Breast epithelium (tissue), 4 donors: ENCODE measurements at regions not wholly inside any gene's neighbourhood (a gene's known extent, or its start where the extent isn't known, plus 50 kb on each side); places are given as distances from the start of the nearest gene placed in this dataset.

Experiments
- DNase-seq, 2 donors: peaks; one replicate each; pipeline ENCODE4 v3.0.0-alpha.2; 2019; ENCODE audit warnings: low spot score in 2 of 2
- H3K27ac ChIP-seq, 2 donors: fragments of 200-600 bp; sonication (generic) in 1 of 2; one replicate each; pipeline ENCODE4 v1.5.1; 2016 to 2019; ENCODE audit warnings: mild to moderate bottlenecking in 1 of 2
- H3K27me3 ChIP-seq, 2 donors: fragments of 200-600 bp; sonication (generic) in 1 of 2; one replicate each; pipeline versions ENCODE4 v1.5.1 to v1.6.0; 2017 to 2019; ENCODE audit warnings: control low read depth in 1 of 2, mild to moderate bottlenecking in 1 of 2
- H3K36me3 ChIP-seq: fragments of 200-600 bp; one replicate; pipeline ENCODE4 v1.5.1; 2019
- H3K4me1 ChIP-seq, 2 donors: fragments of 200-600 bp; sonication (generic); one replicate each; pipeline ENCODE4 v1.5.1; 2016 to 2019; ENCODE audit warnings: control low read depth in 1 of 2
- H3K4me3 ChIP-seq, 3 donors: fragments of 200-600 bp; sonication (generic); 1 replicate in 2 of 3; 2 replicates in 1 of 3; pipeline ENCODE4 v1.5.1; 2016 to 2019; ENCODE audit warnings: mild to moderate bottlenecking in 3 of 3, moderate library complexity in 2 of 3
- H3K9me3 ChIP-seq, 2 donors: fragments of 200-600 bp; sonication (generic) in 1 of 2; one replicate each; pipeline ENCODE4 v1.5.1; 2016 to 2019; ENCODE audit warnings: control low read depth in 1 of 2
- CTCF ChIP-seq, 3 donors: fragments of 450-650 bp; IDR thresholded peaks; one replicate each; pipeline ENCODE4 v1.5.1; 2016 to 2017; ENCODE audit warnings: antibody characterized with exemption in 3 of 3, mild to moderate bottlenecking in 3 of 3, moderate library complexity in 3 of 3
- POLR2A ChIP-seq: fragments of 450-650 bp; IDR thresholded peaks from one replicate; pipeline ENCODE4 v1.6.1; 2016; ENCODE audit warnings: antibody characterized with exemption, mild to moderate bottlenecking, moderate library complexity
- POLR2AphosphoS5 ChIP-seq, 3 donors: sonication (generic); formaldehyde crosslinking; IDR thresholded peaks; one replicate each; pipeline ENCODE4 v1.6.1; 2017; ENCODE audit warnings: antibody characterized with exemption in 3 of 3
- intact Hi-C: fragments of 100-400 bp; cut with DNase I; formaldehyde crosslinking; loops from one replicate; pipeline ENCODE4 v1.15.1; 2023; ENCODE audit warnings: low total_unique reads

- no peak for DNase-seq
- no peak overlapping the region for H3K4me3 ChIP-seq
- no peaks in the 10 kb centered on the region for H3K9me3 ChIP-seq
- H3K27me3 ChIP-seq, result no peaks in the 10 kb centered on the region
- TF ChIP-seq POLR2A, result no peak
- TF ChIP-seq POLR2AphosphoS5 (IDR thresholded peaks at IDR 0.05), result no peak
- H3K27ac ChIP-seq, result no peak overlapping the region
- H3K4me1 ChIP-seq, result no peaks in the 10 kb centered on the region
- no peaks in the 10 kb centered on the region for H3K36me3 ChIP-seq
- intact Hi-C loops, result no loop called here
Measured at GRCh38 chr12:127620735-127621355, 646.1 kb upstream of the TMEM132C start.

GRCh38 chr12:127621366-127621765, 645.6 kb upstream of the TMEM132C start:
- no peak for DNase-seq
- no peaks in the 10 kb centered on the region for H3K9me3 ChIP-seq
- TF ChIP-seq CTCF (IDR thresholded peaks at IDR 0.05), result no peak
- TF ChIP-seq POLR2AphosphoS5 (IDR thresholded peaks at IDR 0.05), result no peak
- TF ChIP-seq POLR2A, result no peak
- H3K4me3 ChIP-seq, result no peak overlapping the region
- intact Hi-C loops, result no loop called here
- H3K27me3 ChIP-seq, result no peaks in the 10 kb centered on the region
- no peak overlapping the region for H3K27ac ChIP-seq
- no peaks in the 10 kb centered on the region for H3K36me3 ChIP-seq
- no peaks in the 10 kb centered on the region for H3K4me1 ChIP-seq

GRCh38 chr12:127623362-127623761, 643.6 kb upstream of the TMEM132C start:
- no peak for DNase-seq
- H3K36me3 ChIP-seq, result no peaks in the 10 kb centered on the region
- H3K4me3 ChIP-seq, result no peak overlapping the region
- intact Hi-C loops, result no loop called here
- TF ChIP-seq CTCF (IDR thresholded peaks at IDR 0.05) (no peak), POLR2AphosphoS5 (IDR thresholded peaks at IDR 0.05) (no peak), POLR2A (no peak)
- H3K9me3 ChIP-seq, result no peaks in the 10 kb centered on the region
- no peak overlapping the region for H3K27ac ChIP-seq
- H3K27me3 ChIP-seq, result no peaks in the 10 kb centered on the region
- H3K4me1 ChIP-seq, result no peaks in the 10 kb centered on the region

GRCh38 chr12:127625176-127625771, 641.7 kb upstream of the TMEM132C start:
- no peaks in the 10 kb centered on the region for H3K27me3 ChIP-seq
- no peak overlapping the region for H3K27ac ChIP-seq
- no peak overlapping the region for H3K4me3 ChIP-seq
- H3K36me3 ChIP-seq, result no peaks in the 10 kb centered on the region
- TF ChIP-seq CTCF (IDR thresholded peaks at IDR 0.05), result no peak
- no peaks in the 10 kb centered on the region for H3K4me1 ChIP-seq
- DNase-seq, result no peak
- intact Hi-C loops, result no loop called here
- no peaks in the 10 kb centered on the region for H3K9me3 ChIP-seq

- TF ChIP-seq CTCF (IDR thresholded peaks at IDR 0.05) (no peak), POLR2AphosphoS5 (IDR thresholded peaks at IDR 0.05) (no peak), POLR2A (no peak)
- DNase-seq, result no peak
- Histone ChIP-seq H3K4me1 (no peaks in the 10 kb centered on the region), H3K27ac (no peak overlapping the region), H3K36me3 (no peaks in the 10 kb centered on the region), H3K4me3 (no peak overlapping the region), H3K27me3 (no peaks in the 10 kb centered on the region), H3K9me3 (no peaks in the 10 kb centered on the region)
- intact Hi-C loops, result no loop called here
Measured at GRCh38 chr12:127628645-127629044, 638.3 kb upstream of the TMEM132C start.
